H9 (cell line): ENCODE measurements at regions not wholly inside any gene's neighbourhood (a gene's known extent, or its start where the extent isn't known, plus 50 kb on each side); places are given as distances from the start of the nearest gene placed in this dataset.
A peak's percentile ranks its signal among the peaks of the same experiment; 100 is the strongest.

Experiments used
- DNase-seq: peaks from one replicate; pipeline ENCODE4 v3.0.0-alpha.2; 2017
- H2AFZ ChIP-seq: one replicate; pipeline ENCODE4 v1.6.1; 2013; ENCODE audit warnings: mild to moderate bottlenecking, low read length, control low read depth, moderate library complexity
- H2AK5ac ChIP-seq: 2 replicates; pipeline ENCODE4 v1.6.1; 2013; ENCODE audit warnings: low read length, control low read depth, mixed read lengths; ENCODE audit not compliant: insufficient read length
- H2BK120ac ChIP-seq: one replicate; pipeline ENCODE4 v1.6.1; 2013; ENCODE audit warnings: low read depth, mild to moderate bottlenecking, low read length, control low read depth, inconsistent platforms; ENCODE audit not compliant: poor library complexity, severe bottlenecking
- H2BK12ac ChIP-seq: 2 replicates; pipeline ENCODE4 v1.6.1; 2013; ENCODE audit warnings: low read length, control low read depth, mixed read lengths, low read depth; ENCODE audit not compliant: insufficient read length
- H2BK15ac ChIP-seq: 2 replicates; pipeline ENCODE4 v1.6.1; 2013; ENCODE audit warnings: low read depth, low read length, control low read depth
- H2BK20ac ChIP-seq: one replicate; pipeline ENCODE4 v1.6.1; 2013; ENCODE audit warnings: low read depth, mild to moderate bottlenecking, low read length, control low read depth, inconsistent platforms; ENCODE audit not compliant: poor library complexity, severe bottlenecking
- H2BK5ac ChIP-seq: 2 replicates; pipeline ENCODE4 v1.6.1; 2013; ENCODE audit warnings: low read length, control low read depth, mixed read lengths; ENCODE audit not compliant: insufficient read length
- H3K14ac ChIP-seq: 2 replicates; pipeline ENCODE4 v1.6.1; 2013; ENCODE audit warnings: low read length, control low read depth; ENCODE audit not compliant: insufficient read depth
- H3K18ac ChIP-seq: 2 replicates; pipeline ENCODE4 v1.6.1; 2013; ENCODE audit warnings: low read depth, mild to moderate bottlenecking, mixed read lengths, low read length, control low read depth; ENCODE audit not compliant: insufficient read length
- H3K23ac ChIP-seq: 2 replicates; pipeline ENCODE4 v1.6.1; 2013; ENCODE audit warnings: low read length, control low read depth, mixed read lengths, low read depth; ENCODE audit not compliant: insufficient read length
- H3K23me2 ChIP-seq: 2 replicates; pipeline ENCODE4 v1.6.1; 2013; ENCODE audit warnings: low read depth, mild to moderate bottlenecking, mixed read lengths, low read length, control low read depth; ENCODE audit not compliant: insufficient read length, poor library complexity, severe bottlenecking
- H3K27ac ChIP-seq: 2 replicates; pipeline ENCODE4 v1.5.1; 2013; ENCODE audit warnings: low read length, control low read depth, mixed read lengths, low read depth; ENCODE audit not compliant: insufficient read length
- H3K27me3 ChIP-seq: 2 replicates; pipeline ENCODE4 v1.6.1; 2013; ENCODE audit warnings: low read length, control low read depth, inconsistent platforms; ENCODE audit not compliant: insufficient read depth
- H3K4ac ChIP-seq: 2 replicates; pipeline ENCODE4 v1.6.1; 2013; ENCODE audit warnings: low read depth, mild to moderate bottlenecking, control low read depth, inconsistent platforms, low read length, moderate library complexity
- H3K4me1 ChIP-seq: 2 replicates; pipeline ENCODE4 v1.6.1; 2013; ENCODE audit warnings: low read length, control low read depth, inconsistent platforms; ENCODE audit not compliant: insufficient read depth
- H3K4me2 ChIP-seq: 2 replicates; pipeline ENCODE4 v1.6.1; 2013; ENCODE audit warnings: low read length, control low read depth, mixed read lengths; ENCODE audit not compliant: insufficient read length, insufficient read depth
- H3K56ac ChIP-seq: 2 replicates; pipeline ENCODE4 v1.6.1; 2013; ENCODE audit warnings: low read depth, mild to moderate bottlenecking, mixed read lengths, low read length, control low read depth; ENCODE audit not compliant: insufficient read length
- H3K79me1 ChIP-seq: 2 replicates; pipeline ENCODE4 v1.6.1; 2013; ENCODE audit warnings: low read depth, mild to moderate bottlenecking, moderate library complexity, low read length, control low read depth, inconsistent platforms; ENCODE audit not compliant: insufficient read depth, poor library complexity, severe bottlenecking
- H3K79me2 ChIP-seq: 2 replicates; pipeline ENCODE4 v1.6.1; 2013; ENCODE audit warnings: low read length, control low read depth, inconsistent platforms; ENCODE audit not compliant: insufficient read depth
- H3K9ac ChIP-seq: 2 replicates; pipeline ENCODE4 v1.6.1; 2013; ENCODE audit warnings: low read length, control low read depth, mixed read lengths; ENCODE audit not compliant: insufficient read length; ENCODE audit errors: extremely low read depth
- H3K9me3 ChIP-seq: one replicate; pipeline ENCODE4 v1.6.1; 2013; ENCODE audit warnings: low read depth, low read length, inconsistent platforms; ENCODE audit not compliant: control insufficient read depth
- H3T11ph ChIP-seq: one replicate; pipeline ENCODE4 v1.6.1; 2013; ENCODE audit warnings: mild to moderate bottlenecking, low read length, control low read depth, inconsistent platforms
- H4K20me1 ChIP-seq: one replicate; pipeline ENCODE4 v1.6.1; 2013; ENCODE audit not compliant: control insufficient read depth, insufficient read length, insufficient read depth
- H4K5ac ChIP-seq: 2 replicates; pipeline ENCODE4 v1.6.1; 2013; ENCODE audit warnings: low read depth, mild to moderate bottlenecking, mixed read lengths, low read length, control low read depth; ENCODE audit not compliant: insufficient read length
- H4K8ac ChIP-seq: replicated peaks from 2 replicates; pipeline ENCODE4 v1.6.1; 2013; ENCODE audit warnings: low read length, control low read depth, mixed read lengths, low read depth; ENCODE audit not compliant: insufficient read length
- H4K91ac ChIP-seq: 2 replicates; pipeline ENCODE4 v1.6.1; 2013; ENCODE audit warnings: low read depth, mild to moderate bottlenecking, moderate library complexity, mixed read lengths, low read length, control low read depth; ENCODE audit not compliant: insufficient read length
- H3K27ac Mint-ChIP-seq, 3 experiments: 2 replicates in 2 of 3; 3 replicates in 1 of 3; pipeline ENCODE4 v1.8.0; 2020 to 2021; ENCODE audit warnings: mixed read lengths in 3 of 3, mild to moderate bottlenecking in 1 of 3, moderate library complexity in 1 of 3
- H3K27me3 Mint-ChIP-seq: 2 replicates; pipeline ENCODE4 v1.8.0; 2021; ENCODE audit warnings: low read depth, mild to moderate bottlenecking, moderate library complexity, mixed read lengths
- H3K36me3 Mint-ChIP-seq, 3 experiments: 2 replicates in 2 of 3; 3 replicates in 1 of 3; pipeline ENCODE4 v1.8.0; 2020 to 2021; ENCODE audit warnings: low read depth in 3 of 3, mixed read lengths in 3 of 3; ENCODE audit not compliant: insufficient read depth in 1 of 3
- H3K4me1 Mint-ChIP-seq, 2 experiments: 2 replicates each; pipeline ENCODE4 v1.8.0; 2020; ENCODE audit warnings: mixed read lengths in 2 of 2
- H3K4me3 Mint-ChIP-seq, 2 experiments: 2 replicates in 1 of 2; 3 replicates in 1 of 2; pipeline ENCODE4 v1.8.0; 2020 to 2021; ENCODE audit warnings: mild to moderate bottlenecking in 2 of 2, mixed read lengths in 2 of 2, moderate library complexity in 1 of 2
- H3K9me3 Mint-ChIP-seq, 2 experiments: 2 replicates in 1 of 2; 3 replicates in 1 of 2; pipeline ENCODE4 v1.8.0; 2020; ENCODE audit warnings: mild to moderate bottlenecking in 2 of 2, mixed read lengths in 2 of 2, moderate library complexity in 1 of 2
- CTCF ChIP-seq: fragments of 200-600 bp; sonication (generic); conservative IDR thresholded peaks from 3 replicates; pipeline ENCODE4 v1.8.0; 2021; ENCODE audit warnings: antibody characterized with exemption, mild to moderate bottlenecking
- WGBS: extraction: QIAGEN DNeasy Blood & Tissue Kit; methylation state at CpG from one replicate; pipeline ENCODE4 v1.1.7; 2013; ENCODE audit warnings: missing lambda C conversion rate, low lambda C conversion rate, mixed read lengths; ENCODE audit not compliant: insufficient read length; ENCODE audit errors: extremely low coverage; 5-methylcytosine and 5-hydroxymethylcytosine counted together

- Histone ChIP-seq H3K4me2 (no peak overlapping the region), H3K56ac (no peak overlapping the region), H3T11ph (no peak overlapping the region), H3K27ac (no peak overlapping the region), H4K20me1 (no peaks in the 10 kb centered on the region), H3K79me2 (no peaks in the 10 kb centered on the region), H3K9ac (no peak overlapping the region), H4K8ac (no peak overlapping the region), H2BK20ac (no peak overlapping the region), H3K14ac (peak overlapping the region; percentile 68; the same call in 1 of the 2 replicates), H2AFZ (no peak overlapping the region), H3K27me3 (no peaks in the 10 kb centered on the region), H4K5ac (no peak overlapping the region), H2BK15ac (no peak overlapping the region; the same call in 1 of the 2 replicates), H3K4me1 (no peaks in the 10 kb centered on the region; the same call in 1 of the 2 replicates), H3K4ac (no peak overlapping the region), H3K9me3 (no peaks in the 10 kb centered on the region), H3K23me2 (no peaks in the 10 kb centered on the region), H2AK5ac (no peak overlapping the region), H3K23ac (no peak overlapping the region), H4K91ac (no peak overlapping the region), H2BK5ac (no peak overlapping the region), H3K18ac (no peak overlapping the region), H3K79me1 (no peaks in the 10 kb centered on the region), H2BK12ac (no peak overlapping the region), H2BK120ac (no peak overlapping the region)
- Mint-ChIP-seq H3K27ac (peak overlapping the region in 1 of 3 experiments; percentile 53; a peak in 2 of 7 replicates), H3K27me3 (no peaks in the 10 kb centered on the region), H3K36me3 (no peaks in the 10 kb centered on the region), H3K9me3 (no peaks in the 10 kb centered on the region), H3K4me1 (peaks cover 0 to 9% of the 10 kb centered on the region in 2 experiments; a peak in 3 of 4 replicates), H3K4me3 (no peak overlapping the region)
- no peak for TF ChIP-seq CTCF
- no CpG with 5 or more reads among the region's 3 CpGs for whole genome bisulfite sequencing
- DNase-seq: no peak
Observed at GRCh38 chr5:82664732-82665131, 386.6 kb upstream of the RPS23 start.
